ENCODE measurements at regions not wholly inside any gene's neighbourhood (a gene's known extent, or its start where the extent isn't known, plus 50 kb on each side); places are given as distances from the start of the nearest gene placed in this dataset.

DNA sequence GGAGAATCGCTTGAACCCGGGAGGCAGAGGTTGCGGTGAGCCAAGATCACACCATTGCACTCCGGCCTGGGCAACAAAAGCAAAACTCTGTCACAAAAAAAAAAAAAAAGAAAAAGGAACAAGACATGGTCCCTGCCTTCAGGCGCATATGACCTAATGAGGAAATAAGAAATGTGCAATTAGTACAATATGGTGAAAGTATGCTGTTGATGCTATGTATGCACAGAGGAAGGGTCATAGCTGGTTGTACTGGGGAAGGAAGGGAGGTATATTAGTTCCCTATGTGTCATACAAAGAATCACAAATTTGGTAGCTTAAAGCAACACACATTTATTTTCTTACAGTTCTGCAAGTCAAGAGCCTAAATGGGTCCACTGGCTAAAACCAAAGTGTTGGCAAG is 97.8 kb upstream of the MPP7 start:
- TF ChIP-seq, protein P1, sequence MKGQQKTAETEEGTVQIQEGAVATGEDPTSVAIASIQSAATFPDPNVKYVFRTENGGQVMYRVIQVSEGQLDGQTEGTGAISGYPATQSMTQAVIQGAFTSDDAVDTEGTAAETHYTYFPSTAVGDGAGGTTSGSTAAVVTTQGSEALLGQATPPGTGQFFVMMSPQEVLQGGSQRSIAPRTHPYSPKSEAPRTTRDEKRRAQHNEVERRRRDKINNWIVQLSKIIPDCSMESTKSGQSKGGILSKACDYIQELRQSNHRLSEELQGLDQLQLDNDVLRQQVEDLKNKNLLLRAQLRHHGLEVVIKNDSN (IDR thresholded peaks at IDR 0.05) = no peak
- TF ChIP-seq TCF12 (IDR thresholded peaks at IDR 0.05; ENCODE audit: low read depth) (no peak), YY1 (IDR thresholded peaks at IDR 0.05; ENCODE audit: low read depth) (no peak), TEAD4 (IDR thresholded peaks at IDR 0.05) (no peak), CEBPB (IDR thresholded peaks at IDR 0.05) (no peak), FOXM1 (IDR thresholded peaks at IDR 0.05; ENCODE audit: borderline replicate concordance, low read depth) (no peak), CREB1 (IDR thresholded peaks at IDR 0.05; ENCODE audit: low read depth) (no peak), EP300 (IDR thresholded peaks at IDR 0.05; ENCODE audit: borderline replicate concordance) (no peak)
- TF ChIP-seq, protein P2, sequence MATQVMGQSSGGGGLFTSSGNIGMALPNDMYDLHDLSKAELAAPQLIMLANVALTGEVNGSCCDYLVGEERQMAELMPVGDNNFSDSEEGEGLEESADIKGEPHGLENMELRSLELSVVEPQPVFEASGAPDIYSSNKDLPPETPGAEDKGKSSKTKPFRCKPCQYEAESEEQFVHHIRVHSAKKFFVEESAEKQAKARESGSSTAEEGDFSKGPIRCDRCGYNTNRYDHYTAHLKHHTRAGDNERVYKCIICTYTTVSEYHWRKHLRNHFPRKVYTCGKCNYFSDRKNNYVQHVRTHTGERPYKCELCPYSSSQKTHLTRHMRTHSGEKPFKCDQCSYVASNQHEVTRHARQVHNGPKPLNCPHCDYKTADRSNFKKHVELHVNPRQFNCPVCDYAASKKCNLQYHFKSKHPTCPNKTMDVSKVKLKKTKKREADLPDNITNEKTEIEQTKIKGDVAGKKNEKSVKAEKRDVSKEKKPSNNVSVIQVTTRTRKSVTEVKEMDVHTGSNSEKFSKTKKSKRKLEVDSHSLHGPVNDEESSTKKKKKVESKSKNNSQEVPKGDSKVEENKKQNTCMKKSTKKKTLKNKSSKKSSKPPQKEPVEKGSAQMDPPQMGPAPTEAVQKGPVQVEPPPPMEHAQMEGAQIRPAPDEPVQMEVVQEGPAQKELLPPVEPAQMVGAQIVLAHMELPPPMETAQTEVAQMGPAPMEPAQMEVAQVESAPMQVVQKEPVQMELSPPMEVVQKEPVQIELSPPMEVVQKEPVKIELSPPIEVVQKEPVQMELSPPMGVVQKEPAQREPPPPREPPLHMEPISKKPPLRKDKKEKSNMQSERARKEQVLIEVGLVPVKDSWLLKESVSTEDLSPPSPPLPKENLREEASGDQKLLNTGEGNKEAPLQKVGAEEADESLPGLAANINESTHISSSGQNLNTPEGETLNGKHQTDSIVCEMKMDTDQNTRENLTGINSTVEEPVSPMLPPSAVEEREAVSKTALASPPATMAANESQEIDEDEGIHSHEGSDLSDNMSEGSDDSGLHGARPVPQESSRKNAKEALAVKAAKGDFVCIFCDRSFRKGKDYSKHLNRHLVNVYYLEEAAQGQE (IDR thresholded peaks at IDR 0.05; ENCODE audit: low read depth) = no peak
- TF ChIP-seq, protein P3, sequence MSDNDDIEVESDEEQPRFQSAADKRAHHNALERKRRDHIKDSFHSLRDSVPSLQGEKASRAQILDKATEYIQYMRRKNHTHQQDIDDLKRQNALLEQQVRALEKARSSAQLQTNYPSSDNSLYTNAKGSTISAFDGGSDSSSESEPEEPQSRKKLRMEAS (IDR thresholded peaks at IDR 0.05) = no peak

Measured in Ishikawa (cell line).